ENCODE measurements at regions not wholly inside any gene's neighbourhood (a gene's known extent, or its start where the extent isn't known, plus 50 kb on each side); places are given as distances from the start of the nearest gene placed in this dataset.

GRCh38 chr2:10246831-10247230, 55.9 kb upstream of the HPCAL1 start:
- no peak for ATAC-seq
- TF ChIP-seq TOX (CRISPR knock-in tag; IDR thresholded peaks at IDR 0.05; ENCODE audit: borderline replicate concordance) (no peak), GLIS3 (CRISPR knock-in tag; IDR thresholded peaks at IDR 0.05) (no peak), RARB (CRISPR knock-in tag; IDR thresholded peaks at IDR 0.05) (no peak), ZNF70 (CRISPR knock-in tag; IDR thresholded peaks at IDR 0.05) (no peak), CSRNP3 (CRISPR knock-in tag; IDR thresholded peaks at IDR 0.05) (no peak), ZC3H10 (CRISPR knock-in tag; IDR thresholded peaks at IDR 0.05) (no peak), ARNTL (CRISPR knock-in tag; IDR thresholded peaks at IDR 0.05; ENCODE audit: borderline replicate concordance, low read depth) (no peak), ZFP3 (CRISPR knock-in tag; IDR thresholded peaks at IDR 0.05) (no peak), POU6F1 (CRISPR knock-in tag; IDR thresholded peaks at IDR 0.05; ENCODE audit: borderline replicate concordance, low read depth) (no peak), ISL1 (CRISPR knock-in tag; IDR thresholded peaks at IDR 0.05) (no peak), PPARA (CRISPR knock-in tag; IDR thresholded peaks at IDR 0.05; ENCODE audit: borderline replicate concordance) (no peak)

- TF ChIP-seq ESRRG (CRISPR knock-in tag; IDR thresholded peaks at IDR 0.05) (no peak), PPARA (CRISPR knock-in tag; IDR thresholded peaks at IDR 0.05; ENCODE audit: borderline replicate concordance) (no peak), ZNF8 (CRISPR knock-in tag; IDR thresholded peaks at IDR 0.05) (no peak), PATZ1 (CRISPR knock-in tag; IDR thresholded peaks at IDR 0.05; ENCODE audit: borderline replicate concordance) (no peak), ZNF565 (CRISPR knock-in tag; conservative IDR thresholded peaks at IDR 0.05; ENCODE audit: low read depth) (no peak), SNAI2 (CRISPR knock-in tag; IDR thresholded peaks at IDR 0.05) (no peak), BACH2 (CRISPR knock-in tag; IDR thresholded peaks at IDR 0.05; ENCODE audit: borderline replicate concordance) (no peak), ISL1 (CRISPR knock-in tag; IDR thresholded peaks at IDR 0.05) (no peak), POU6F1 (CRISPR knock-in tag; IDR thresholded peaks at IDR 0.05; ENCODE audit: borderline replicate concordance, low read depth) (no peak), TCF4 (CRISPR knock-in tag; IDR thresholded peaks at IDR 0.05; ENCODE audit: borderline replicate concordance) (no peak)
Measured at GRCh38 chr2:10249798-10250197, 52.9 kb upstream of the HPCAL1 start.

GRCh38 chr2:10252224-10252623, 50.5 kb upstream of the HPCAL1 start:
- no peak for ATAC-seq
- no peak for TF ChIP-seq BACH2 (CRISPR knock-in tag; IDR thresholded peaks at IDR 0.05; ENCODE audit: borderline replicate concordance)
- no peak for TF ChIP-seq ZC3H10 (CRISPR knock-in tag; IDR thresholded peaks at IDR 0.05)
- no peak for TF ChIP-seq ZNF565 (CRISPR knock-in tag; conservative IDR thresholded peaks at IDR 0.05; ENCODE audit: low read depth)
- TF ChIP-seq ZNF8 (CRISPR knock-in tag; IDR thresholded peaks at IDR 0.05), result no peak
- TF ChIP-seq SNAI2 (CRISPR knock-in tag; IDR thresholded peaks at IDR 0.05), result no peak
- no peak for TF ChIP-seq TCF4 (CRISPR knock-in tag; IDR thresholded peaks at IDR 0.05; ENCODE audit: borderline replicate concordance)
- TF ChIP-seq PPARA (CRISPR knock-in tag; IDR thresholded peaks at IDR 0.05; ENCODE audit: borderline replicate concordance), result no peak
- no peak for TF ChIP-seq ZFP30 (CRISPR knock-in tag; IDR thresholded peaks at IDR 0.05)

More at GRCh38 chr2:10249798-10250197, 52.9 kb upstream of the HPCAL1 start:
- ATAC-seq, result no peak

GRCh38 chr2:10252661-10253060, 50.0 kb upstream of the HPCAL1 start:
- no peak for ATAC-seq
- TF ChIP-seq SNAI2 (CRISPR knock-in tag; IDR thresholded peaks at IDR 0.05) (no peak), CSDC2 (CRISPR knock-in tag; IDR thresholded peaks at IDR 0.05) (no peak)

Measured in SK-N-SH treated with all-trans-retinoic acid at 6 μM for 48 hours (cell line).